Parathyroid adenoma (tissue), 2 donors: ENCODE measurements at regions not wholly inside any gene's neighbourhood (a gene's known extent, or its start where the extent isn't known, plus 50 kb on each side); places are given as distances from the start of the nearest gene placed in this dataset.

Experiments used
- H2AFZ ChIP-seq: fragments of 300-600 bp; sonication (generic); one replicate; pipeline ENCODE4 v1.7.0; 2017; ENCODE audit warnings: antibody characterized with exemption, mild to moderate bottlenecking
- H3K27ac ChIP-seq: fragments of 300-600 bp; sonication (generic); one replicate; pipeline ENCODE4 v1.7.0; 2017
- H3K27me3 ChIP-seq: fragments of 300-600 bp; sonication (generic); one replicate; pipeline ENCODE4 v1.7.0; 2017; ENCODE audit warnings: low read length; ENCODE audit not compliant: control insufficient read depth, insufficient read depth
- H3K36me3 ChIP-seq: fragments of 300-600 bp; sonication (generic); one replicate; pipeline ENCODE4 v1.7.0; 2017; ENCODE audit warnings: low read length; ENCODE audit not compliant: control insufficient read depth, insufficient read depth
- H3K4me1 ChIP-seq: fragments of 300-600 bp; sonication (generic); one replicate; pipeline ENCODE4 v1.7.0; 2017; ENCODE audit warnings: control low read depth
- H3K4me2 ChIP-seq: fragments of 300-600 bp; sonication (generic); one replicate; pipeline ENCODE4 v1.7.0; 2017; ENCODE audit warnings: low read length
- H3K4me3 ChIP-seq: fragments of 300-600 bp; sonication (generic); one replicate; pipeline ENCODE4 v1.7.0; 2017; ENCODE audit warnings: low read depth, low read length
- H3K79me2 ChIP-seq: fragments of 300-600 bp; sonication (generic); one replicate; pipeline ENCODE4 v1.7.0; 2017; ENCODE audit warnings: control low read depth
- H3K9ac ChIP-seq: fragments of 300-600 bp; sonication (generic); one replicate; pipeline ENCODE4 v1.7.0; 2017; ENCODE audit warnings: mild to moderate bottlenecking
- H3K9me3 ChIP-seq: fragments of 300-600 bp; sonication (generic); one replicate; pipeline ENCODE4 v1.7.0; 2017; ENCODE audit warnings: low read length; ENCODE audit not compliant: control insufficient read depth
- CTCF ChIP-seq: fragments of 300-600 bp; sonication (generic); IDR thresholded peaks from one replicate; pipeline ENCODE4 v1.7.0; 2017; ENCODE audit warnings: antibody characterized with exemption, mild to moderate bottlenecking
- donor health status: primary hyperparathyroidism.

- no peaks in the 10 kb centered on the region for H3K9me3 ChIP-seq
- no peak for TF ChIP-seq CTCF
- H3K36me3 ChIP-seq, result no peaks in the 10 kb centered on the region
- no peaks in the 10 kb centered on the region for H3K27me3 ChIP-seq
- H3K4me1 ChIP-seq, result no peaks in the 10 kb centered on the region
- no peak overlapping the region for H3K4me2 ChIP-seq
- H3K9ac ChIP-seq, result no peak overlapping the region
- no peak overlapping the region for H2AFZ ChIP-seq
- no peak overlapping the region for H3K27ac ChIP-seq
- H3K4me3 ChIP-seq, result no peak overlapping the region
- H3K79me2 ChIP-seq, result no peaks in the 10 kb centered on the region
These were observed 210.0 kb upstream of the SOX4 start for GRCh38 chr6:21383450-21384085.

- no peak overlapping the region for H3K9ac ChIP-seq
- no peak for TF ChIP-seq CTCF
- H3K9me3 ChIP-seq, result no peaks in the 10 kb centered on the region
- no peaks in the 10 kb centered on the region for H3K27me3 ChIP-seq
- no peak overlapping the region for H3K4me3 ChIP-seq
- no peak overlapping the region for H3K27ac ChIP-seq
- no peak overlapping the region for H2AFZ ChIP-seq
- no peaks in the 10 kb centered on the region for H3K4me1 ChIP-seq
- H3K4me2 ChIP-seq, result no peak overlapping the region
- no peaks in the 10 kb centered on the region for H3K79me2 ChIP-seq
- no peaks in the 10 kb centered on the region for H3K36me3 ChIP-seq
These were observed 209.3 kb upstream of the SOX4 start for GRCh38 chr6:21384216-21384615.

GRCh38 chr6:21386744-21387143 lies 206.8 kb upstream of the SOX4 start:
- no peak overlapping the region for H3K4me2 ChIP-seq
- H3K36me3 ChIP-seq, result no peaks in the 10 kb centered on the region
- H3K4me3 ChIP-seq, result no peak overlapping the region
- H3K9ac ChIP-seq, result no peak overlapping the region
- no peaks in the 10 kb centered on the region for H3K27me3 ChIP-seq
- TF ChIP-seq CTCF, result no peak
- H3K9me3 ChIP-seq, result no peaks in the 10 kb centered on the region
- H3K79me2 ChIP-seq, result no peaks in the 10 kb centered on the region
- H2AFZ ChIP-seq, result no peak overlapping the region
- no peaks in the 10 kb centered on the region for H3K4me1 ChIP-seq
- no peak overlapping the region for H3K27ac ChIP-seq

GRCh38 chr6:21390532-21391213 lies 202.9 kb upstream of the SOX4 start:
- TF ChIP-seq CTCF, result no peak

GRCh38 chr6:21392177-21392576 lies 201.4 kb upstream of the SOX4 start:
- Histone ChIP-seq H3K79me2 (no peaks in the 10 kb centered on the region), H3K4me2 (no peak overlapping the region), H3K27ac (no peak overlapping the region), H3K9me3 (no peaks in the 10 kb centered on the region), H3K27me3 (no peaks in the 10 kb centered on the region), H3K4me3 (no peak overlapping the region), H2AFZ (no peak overlapping the region), H3K36me3 (no peaks in the 10 kb centered on the region), H3K4me1 (no peaks in the 10 kb centered on the region), H3K9ac (no peak overlapping the region)
- no peak for TF ChIP-seq CTCF

More at GRCh38 chr6:21390532-21391213, 202.9 kb upstream of the SOX4 start:
- H3K79me2 ChIP-seq, result no peaks in the 10 kb centered on the region
- no peak overlapping the region for H3K4me3 ChIP-seq
- no peaks in the 10 kb centered on the region for H3K4me1 ChIP-seq
- H3K9ac ChIP-seq, result no peak overlapping the region
- no peaks in the 10 kb centered on the region for H3K36me3 ChIP-seq
- no peak overlapping the region for H3K4me2 ChIP-seq
- H2AFZ ChIP-seq, result no peak overlapping the region
- H3K27me3 ChIP-seq, result no peaks in the 10 kb centered on the region
- H3K9me3 ChIP-seq, result no peaks in the 10 kb centered on the region
- no peak overlapping the region for H3K27ac ChIP-seq
